HCT116 (cell line): ENCODE measurements at regions not wholly inside any gene's neighbourhood (a gene's known extent, or its start where the extent isn't known, plus 50 kb on each side); places are given as distances from the start of the nearest gene placed in this dataset.

Experiments used
- ATAC-seq: fragments of 200-7000 bp; cut with Tn5 transposase; 2 replicates; pipeline ENCODE4 v1.9.1; 2020; ENCODE audit warnings: mild to moderate bottlenecking, moderate library complexity
- BruUV-seq: library from RNA; stranded (reverse); fragments of 400-500 nt; replicated peaks from 2 replicates; lab custom pipeline; 2021; lab: Mats Ljungman, UMichigan
- CTCF ChIA-PET: fragments of 300-600 bp; sonication (Branson Sonifier 250); formaldehyde crosslinking; loops from one replicate; lab custom pipeline; 2021; ENCODE audit warnings: antibody characterized with exemption; lab: Charles Lee
- POLR2A ChIA-PET: fragments of 300-600, 350-600 bp; sonication (Branson Sonifier 250); formaldehyde crosslinking; loops from one replicate; lab custom pipeline; 2021; ENCODE audit warnings: antibody characterized with exemption; lab: Charles Lee
- RAD21 ChIA-PET, 2 experiments: fragments of 300-600 bp; sonication (Branson Sonifier 250); formaldehyde crosslinking; loops; one replicate each; lab custom pipeline; 2023; ENCODE audit warnings: low total read pairs in 2 of 2; ENCODE audit not compliant: uncharacterized antibody in 2 of 2, unreplicated experiment in 2 of 2, low non-redundant PET in 1 of 2; lab: Charles Lee
- DNase-seq: peaks from one replicate; pipeline ENCODE4 v3.0.0-alpha.2; 2010; ENCODE audit warnings: low read depth, low spot score
- H2AFZ ChIP-seq: fragments of 200-600 bp; shearing (Covaris generic), sonication (generic); 2 replicates; pipeline ENCODE4 v1.6.1; 2017; ENCODE audit warnings: low read depth, mixed run types, mixed read lengths, antibody characterized with exemption, low read length; ENCODE audit not compliant: poor library complexity, severe bottlenecking
- H3K27ac ChIP-seq: 2 replicates; pipeline ENCODE4 v1.5.1; 2012; ENCODE audit warnings: low read depth, low read length
- H3K27me3 ChIP-seq: fragments of 200-600 bp; sonication (generic); 2 replicates; pipeline ENCODE4 v1.6.1; 2016; ENCODE audit warnings: mixed run types, low read length, mixed read lengths; ENCODE audit not compliant: insufficient read depth
- H3K36me3 ChIP-seq, 2 experiments: fragments of 200-500 bp in 1 of 2; fragments of 200-600 bp in 1 of 2; sonication (Bioruptor generic) in 1 of 2; sonication (generic) in 1 of 2; 2 replicates each; pipeline versions ENCODE4 v1.5.1 to v1.6.1; 2014 to 2016; ENCODE audit warnings: low read length in 2 of 2, inconsistent platforms in 1 of 2, mixed read lengths in 1 of 2, mixed run types in 1 of 2; ENCODE audit not compliant: insufficient read depth in 2 of 2, control insufficient read depth in 1 of 2
- H3K4me1 ChIP-seq, 2 experiments: fragments of 200-600 bp in 1 of 2; sonication (generic) in 1 of 2; 2 replicates each; pipeline versions ENCODE4 v1.5.1 to v1.6.1; 2012 to 2017; ENCODE audit warnings: low read length in 2 of 2, inconsistent platforms in 1 of 2, mild to moderate bottlenecking in 1 of 2, mixed read lengths in 1 of 2, mixed run types in 1 of 2, moderate library complexity in 1 of 2; ENCODE audit not compliant: insufficient read depth in 2 of 2, control insufficient read depth in 1 of 2
- H3K4me2 ChIP-seq: fragments of 200-600 bp; sonication (generic); 2 replicates; pipeline ENCODE4 v1.6.1; 2017; ENCODE audit warnings: mixed run types, low read length, mixed read lengths
- H3K4me3 ChIP-seq, 2 experiments: fragments of 200-600 bp in 1 of 2; sonication (generic) in 1 of 2; replicated peaks in 1 of 2; 2 replicates each; pipeline ENCODE4 v1.5.1; 2011 to 2016; ENCODE audit warnings: low read length in 2 of 2, control low read depth in 1 of 2, low read depth in 1 of 2, mild to moderate bottlenecking in 1 of 2, mixed read lengths in 1 of 2, mixed run types in 1 of 2
- H3K79me2 ChIP-seq: fragments of 200-600 bp; sonication (generic); 2 replicates; pipeline ENCODE4 v1.6.1; 2017; ENCODE audit warnings: mild to moderate bottlenecking, mixed run types, low read length, moderate library complexity, mixed read lengths; ENCODE audit not compliant: insufficient read depth
- H3K9ac ChIP-seq: fragments of 200-600 bp; sonication (generic); 2 replicates; pipeline ENCODE4 v1.6.1; 2016; ENCODE audit warnings: low read length, mixed read lengths
- H3K9me2 ChIP-seq: fragments of 200-600 bp; sonication (generic), shearing (Covaris generic); 2 replicates; pipeline ENCODE4 v1.6.1; 2017; ENCODE audit warnings: mixed run types, mild to moderate bottlenecking, moderate library complexity; ENCODE audit not compliant: insufficient read depth
- H3K9me3 ChIP-seq, 2 experiments: fragments of 200-500 bp in 1 of 2; fragments of 200-600 bp in 1 of 2; sonication (Bioruptor generic) in 1 of 2; sonication (generic) in 1 of 2; 2 replicates each; pipeline ENCODE4 v1.6.1; 2014 to 2017; ENCODE audit warnings: low read length in 2 of 2, mixed read lengths in 2 of 2, inconsistent platforms in 1 of 2, low read depth in 1 of 2, mild to moderate bottlenecking in 1 of 2, mixed run types in 1 of 2, moderate library complexity in 1 of 2; ENCODE audit not compliant: control insufficient read depth in 1 of 2, insufficient read depth in 1 of 2
- H4K20me1 ChIP-seq: fragments of 200-600 bp; sonication (generic), shearing (Covaris generic); 2 replicates; pipeline ENCODE4 v1.6.1; 2017; ENCODE audit warnings: mixed run types, mild to moderate bottlenecking, moderate library complexity; ENCODE audit not compliant: insufficient read depth
- EGR1 ChIP-seq: IDR thresholded peaks from 2 replicates; pipeline ENCODE4 v1.6.1; 2012; ENCODE audit warnings: low read depth
- EZH2 ChIP-seq: fragments of 200-600 bp; sonication (generic); IDR thresholded peaks from 2 replicates; pipeline ENCODE4 v1.6.1; 2017; ENCODE audit warnings: antibody characterized with exemption, mixed run types
- FOSL1 ChIP-seq: IDR thresholded peaks from 2 replicates; pipeline ENCODE4 v1.6.1; 2012; ENCODE audit warnings: low read depth
- JUND ChIP-seq: IDR thresholded peaks from 2 replicates; pipeline ENCODE4 v1.6.1; 2012
- SIN3A ChIP-seq: IDR thresholded peaks from 2 replicates; pipeline ENCODE4 v1.6.1; 2012; ENCODE audit warnings: low read depth
- SP1 ChIP-seq: IDR thresholded peaks from 2 replicates; pipeline ENCODE4 v1.6.1; 2012; ENCODE audit warnings: low read depth
- YY1 ChIP-seq: IDR thresholded peaks from 2 replicates; pipeline ENCODE4 v1.6.1; 2011; ENCODE audit warnings: low read length, low read depth, moderate library complexity, mild to moderate bottlenecking; ENCODE audit not compliant: insufficient replicate concordance; ENCODE audit errors: extremely low read depth
- ZFX ChIP-seq: fragments of 450-650 bp; IDR thresholded peaks from 2 replicates; pipeline ENCODE4 v1.6.1; 2017
- intact Hi-C: fragments of 100-400 bp; cut with micrococcal nuclease; formaldehyde crosslinking; loops from 2 replicates; pipeline ENCODE4 v1.10.0; 2022
- TF ChIP-seq, protein P1 (sequence below): IDR thresholded peaks from 2 replicates; pipeline ENCODE4 v1.6.1; 2012; ENCODE audit warnings: low read depth
- TF ChIP-seq, protein P2 (sequence below): IDR thresholded peaks from 2 replicates; pipeline ENCODE4 v1.6.1; 2012

DNA sequence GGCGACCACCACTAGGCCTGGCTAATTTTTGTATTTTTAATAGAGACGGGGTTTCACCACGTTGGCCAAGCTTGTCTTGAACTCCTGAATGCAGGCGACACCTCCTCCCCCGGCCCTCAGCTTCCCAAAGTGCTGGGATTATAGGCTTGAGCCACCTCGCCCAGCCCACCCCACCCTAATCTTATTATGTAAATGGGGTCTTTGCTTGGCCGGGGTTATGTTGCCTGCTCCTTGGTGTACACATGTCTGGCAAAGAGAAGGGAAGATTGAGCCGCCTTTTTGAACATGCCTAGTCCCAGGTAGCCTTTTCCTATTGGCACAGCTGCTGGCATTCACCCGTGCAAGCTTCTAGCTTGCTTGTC lies 106.8 kb downstream of the KCTD15 start:
- no peak overlapping the region for H3K4me2 ChIP-seq
- no peak for ATAC-seq
- ChIA-PET RAD21 (no interaction called here), CTCF (no interaction called here), POLR2A (no interaction called here)
- H3K9me2 ChIP-seq, result no peaks in the 10 kb centered on the region
- TF ChIP-seq FOSL1 (no peak), EGR1 (no peak), YY1 (no peak), SIN3A (no peak), ZFX (no peak), SP1 (no peak), EZH2 (no peak)
- H3K27me3 ChIP-seq, result no peaks in the 10 kb centered on the region
- H3K27ac ChIP-seq, result no peak overlapping the region
- intact Hi-C loops, result no loop called here
- peaks cover 4 to 5% of the 10 kb centered on the region in 2 experiments; a peak in 3 of 4 replicates for H3K9me3 ChIP-seq
- DNase-seq, result no peak
- H4K20me1 ChIP-seq, result no peaks in the 10 kb centered on the region
- BruUV-seq, result no TSS peak
- no peak overlapping the region for H2AFZ ChIP-seq
- H3K4me3 ChIP-seq, result no peak overlapping the region
- H3K4me1 ChIP-seq, result peaks cover 22 to 30% of the 10 kb centered on the region in 2 experiments
- H3K36me3 ChIP-seq, result no peaks in the 10 kb centered on the region
- no peak overlapping the region for H3K9ac ChIP-seq
- no peaks in the 10 kb centered on the region for H3K79me2 ChIP-seq

DNA sequence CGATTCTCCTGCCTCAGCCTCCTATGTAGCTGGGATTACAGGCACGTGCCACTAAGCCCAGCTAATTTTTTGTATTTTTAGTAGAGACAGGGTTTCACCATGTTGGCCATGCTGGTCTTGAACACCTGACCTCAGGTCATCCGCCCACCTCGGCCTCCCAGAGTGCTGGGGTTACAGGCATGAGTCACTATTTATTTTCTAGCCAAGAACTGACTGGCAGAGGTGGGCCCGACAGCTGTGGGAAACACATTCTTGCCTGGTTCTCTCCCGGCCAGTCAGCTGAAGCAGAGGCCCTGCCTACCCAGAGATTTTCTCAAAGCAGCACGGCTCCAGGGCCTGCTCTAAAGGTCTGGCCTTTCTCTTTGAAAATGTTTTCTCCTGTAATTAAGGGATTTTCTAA lies 108.0 kb downstream of the KCTD15 start:
- intact Hi-C loops, result no loop called here
- no peak overlapping the region for H3K4me3 ChIP-seq
- ATAC-seq (no peak), DNase-seq (no peak)
- H3K79me2 ChIP-seq, result no peaks in the 10 kb centered on the region
- no peaks in the 10 kb centered on the region for H4K20me1 ChIP-seq
- RAD21 ChIA-PET, result no interaction called here
- peak; percentile 14; the same call in 1 of the 2 replicates for TF ChIP-seq FOSL1
- TF ChIP-seq EGR1, result peak; percentile 86
- TF ChIP-seq JUND, result peak; percentile 21; the same call in 1 of the 2 replicates
- TF ChIP-seq, protein P1, sequence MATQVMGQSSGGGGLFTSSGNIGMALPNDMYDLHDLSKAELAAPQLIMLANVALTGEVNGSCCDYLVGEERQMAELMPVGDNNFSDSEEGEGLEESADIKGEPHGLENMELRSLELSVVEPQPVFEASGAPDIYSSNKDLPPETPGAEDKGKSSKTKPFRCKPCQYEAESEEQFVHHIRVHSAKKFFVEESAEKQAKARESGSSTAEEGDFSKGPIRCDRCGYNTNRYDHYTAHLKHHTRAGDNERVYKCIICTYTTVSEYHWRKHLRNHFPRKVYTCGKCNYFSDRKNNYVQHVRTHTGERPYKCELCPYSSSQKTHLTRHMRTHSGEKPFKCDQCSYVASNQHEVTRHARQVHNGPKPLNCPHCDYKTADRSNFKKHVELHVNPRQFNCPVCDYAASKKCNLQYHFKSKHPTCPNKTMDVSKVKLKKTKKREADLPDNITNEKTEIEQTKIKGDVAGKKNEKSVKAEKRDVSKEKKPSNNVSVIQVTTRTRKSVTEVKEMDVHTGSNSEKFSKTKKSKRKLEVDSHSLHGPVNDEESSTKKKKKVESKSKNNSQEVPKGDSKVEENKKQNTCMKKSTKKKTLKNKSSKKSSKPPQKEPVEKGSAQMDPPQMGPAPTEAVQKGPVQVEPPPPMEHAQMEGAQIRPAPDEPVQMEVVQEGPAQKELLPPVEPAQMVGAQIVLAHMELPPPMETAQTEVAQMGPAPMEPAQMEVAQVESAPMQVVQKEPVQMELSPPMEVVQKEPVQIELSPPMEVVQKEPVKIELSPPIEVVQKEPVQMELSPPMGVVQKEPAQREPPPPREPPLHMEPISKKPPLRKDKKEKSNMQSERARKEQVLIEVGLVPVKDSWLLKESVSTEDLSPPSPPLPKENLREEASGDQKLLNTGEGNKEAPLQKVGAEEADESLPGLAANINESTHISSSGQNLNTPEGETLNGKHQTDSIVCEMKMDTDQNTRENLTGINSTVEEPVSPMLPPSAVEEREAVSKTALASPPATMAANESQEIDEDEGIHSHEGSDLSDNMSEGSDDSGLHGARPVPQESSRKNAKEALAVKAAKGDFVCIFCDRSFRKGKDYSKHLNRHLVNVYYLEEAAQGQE, result no peak
- TF ChIP-seq, protein P2, sequence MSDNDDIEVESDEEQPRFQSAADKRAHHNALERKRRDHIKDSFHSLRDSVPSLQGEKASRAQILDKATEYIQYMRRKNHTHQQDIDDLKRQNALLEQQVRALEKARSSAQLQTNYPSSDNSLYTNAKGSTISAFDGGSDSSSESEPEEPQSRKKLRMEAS, result no peak
- H3K36me3 ChIP-seq, result no peaks in the 10 kb centered on the region
- CTCF ChIA-PET, result interaction anchor here (0.7 kb wide), 1 partner anchor 94 kb away, joined by 3 read pairs; no protein-coding TSS in a partner anchor
- no peaks in the 10 kb centered on the region for H3K27me3 ChIP-seq
- peaks cover 22 to 30% of the 10 kb centered on the region in 2 experiments for H3K4me1 ChIP-seq
- no peak overlapping the region for H3K9ac ChIP-seq
- H3K9me3 ChIP-seq, result no peaks in the 10 kb centered on the region
- no peaks in the 10 kb centered on the region for H3K9me2 ChIP-seq
- no TSS peak for BruUV-seq
- POLR2A ChIA-PET, result interaction anchor here (1.3 kb wide), 1 partner anchor 107 kb away, joined by 3 read pairs; no protein-coding TSS in a partner anchor
- H3K4me2 ChIP-seq, result peak overlapping the region; percentile 86
- no peak overlapping the region for H2AFZ ChIP-seq
- H3K27ac ChIP-seq, result no peak overlapping the region
